ENCODE measurements at regions not wholly inside any gene's neighbourhood (a gene's known extent, or its start where the extent isn't known, plus 50 kb on each side); places are given as distances from the start of the nearest gene placed in this dataset.

- Histone ChIP-seq H2AFZ (ENCODE audit: low read depth) (no peak overlapping the region), H4K20me1 (ENCODE audit: insufficient read depth) (no peaks in the 10 kb centered on the region), H3K4me2 (no peak overlapping the region), H3K9ac (no peak overlapping the region), H3K27ac (no peak overlapping the region), H3K4me1 (ENCODE audit: low read depth, poor library complexity, severe bottlenecking) (no peaks in the 10 kb centered on the region), H3K36me3 (ENCODE audit: insufficient read depth) (no peaks in the 10 kb centered on the region), H3K79me2 (ENCODE audit: insufficient read depth, low read depth) (no peaks in the 10 kb centered on the region), H3K4me3 (IDR thresholded peaks at IDR 0.05; ENCODE audit: insufficient read depth, low read depth, low read length) (no peak overlapping the region), H3K27me3 (ENCODE audit: insufficient read depth, low read depth) (no peaks in the 10 kb centered on the region)
- no peak for TF ChIP-seq CTCF (conservative IDR thresholded peaks at IDR 0.05; ENCODE audit: low read depth, low read length)
These were observed 222.5 kb downstream of the NR2F2 start for GRCh38 chr15:96553006-96553405.

GRCh38 chr15:96553451-96553850 is 223.0 kb downstream of the NR2F2 start:
- Histone ChIP-seq H3K4me1 (ENCODE audit: low read depth, poor library complexity, severe bottlenecking) (no peaks in the 10 kb centered on the region), H4K20me1 (ENCODE audit: insufficient read depth) (no peaks in the 10 kb centered on the region), H3K4me2 (no peak overlapping the region), H3K27me3 (ENCODE audit: insufficient read depth, low read depth) (no peaks in the 10 kb centered on the region), H2AFZ (ENCODE audit: low read depth) (no peak overlapping the region), H3K9ac (no peak overlapping the region), H3K27ac (no peak overlapping the region), H3K36me3 (ENCODE audit: insufficient read depth) (no peaks in the 10 kb centered on the region), H3K4me3 (IDR thresholded peaks at IDR 0.05; ENCODE audit: insufficient read depth, low read depth, low read length) (no peak overlapping the region), H3K79me2 (ENCODE audit: insufficient read depth, low read depth) (no peaks in the 10 kb centered on the region)
- TF ChIP-seq CTCF (conservative IDR thresholded peaks at IDR 0.05; ENCODE audit: low read depth, low read length) = no peak

- no peak overlapping the region for H2AFZ ChIP-seq (ENCODE audit: low read depth)
- H3K27me3 ChIP-seq (ENCODE audit: insufficient read depth, low read depth) = no peaks in the 10 kb centered on the region
- H4K20me1 ChIP-seq (ENCODE audit: insufficient read depth) = no peaks in the 10 kb centered on the region
- no peak for TF ChIP-seq CTCF (conservative IDR thresholded peaks at IDR 0.05; ENCODE audit: low read depth, low read length)
- H3K9ac ChIP-seq = no peak overlapping the region
- no peaks in the 10 kb centered on the region for H3K79me2 ChIP-seq (ENCODE audit: insufficient read depth, low read depth)
- H3K36me3 ChIP-seq (ENCODE audit: insufficient read depth) = no peaks in the 10 kb centered on the region
- no peaks in the 10 kb centered on the region for H3K4me1 ChIP-seq (ENCODE audit: low read depth, poor library complexity, severe bottlenecking)
- no peak overlapping the region for H3K4me3 ChIP-seq (IDR thresholded peaks at IDR 0.05; ENCODE audit: insufficient read depth, low read depth, low read length)
- H3K4me2 ChIP-seq = no peak overlapping the region
- H3K27ac ChIP-seq = no peak overlapping the region
These were observed 223.4 kb downstream of the NR2F2 start for GRCh38 chr15:96553931-96554330.

GRCh38 chr15:96554541-96554940 is 224.0 kb downstream of the NR2F2 start:
- no peaks in the 10 kb centered on the region for H3K27me3 ChIP-seq (ENCODE audit: insufficient read depth, low read depth)
- no peak overlapping the region for H3K4me3 ChIP-seq (IDR thresholded peaks at IDR 0.05; ENCODE audit: insufficient read depth, low read depth, low read length)
- no peak for TF ChIP-seq CTCF (conservative IDR thresholded peaks at IDR 0.05; ENCODE audit: low read depth, low read length)
- no peaks in the 10 kb centered on the region for H4K20me1 ChIP-seq (ENCODE audit: insufficient read depth)
- H3K4me1 ChIP-seq (ENCODE audit: low read depth, poor library complexity, severe bottlenecking) = no peaks in the 10 kb centered on the region
- no peaks in the 10 kb centered on the region for H3K36me3 ChIP-seq (ENCODE audit: insufficient read depth)
- no peak overlapping the region for H3K27ac ChIP-seq
- no peak overlapping the region for H3K4me2 ChIP-seq
- H3K9ac ChIP-seq = no peak overlapping the region
- no peaks in the 10 kb centered on the region for H3K79me2 ChIP-seq (ENCODE audit: insufficient read depth, low read depth)
- H2AFZ ChIP-seq (ENCODE audit: low read depth) = no peak overlapping the region

GRCh38 chr15:96559087-96559486 is 228.6 kb downstream of the NR2F2 start:
- Histone ChIP-seq H3K79me2 (ENCODE audit: insufficient read depth, low read depth) (no peaks in the 10 kb centered on the region), H3K4me1 (ENCODE audit: low read depth, poor library complexity, severe bottlenecking) (no peaks in the 10 kb centered on the region), H4K20me1 (ENCODE audit: insufficient read depth) (no peaks in the 10 kb centered on the region), H3K27ac (no peak overlapping the region), H3K4me3 (IDR thresholded peaks at IDR 0.05; ENCODE audit: insufficient read depth, low read depth, low read length) (no peak overlapping the region), H3K4me2 (no peak overlapping the region), H2AFZ (ENCODE audit: low read depth) (no peak overlapping the region), H3K9ac (no peak overlapping the region), H3K36me3 (ENCODE audit: insufficient read depth) (no peaks in the 10 kb centered on the region), H3K27me3 (ENCODE audit: insufficient read depth, low read depth) (no peaks in the 10 kb centered on the region)
- no peak for TF ChIP-seq CTCF (conservative IDR thresholded peaks at IDR 0.05; ENCODE audit: low read depth, low read length)

Measured in KMS-11 (cell line).